IPS DF 4.7 (cell line): ENCODE measurements at regions not wholly inside any gene's neighbourhood (a gene's known extent, or its start where the extent isn't known, plus 50 kb on each side); places are given as distances from the start of the nearest gene placed in this dataset.

Experiments
- DNase-seq: peaks from one replicate; pipeline ENCODE4 v3.0.0-alpha.2; 2013; ENCODE audit warnings: low spot score; ENCODE audit errors: extremely low read depth

DNA sequence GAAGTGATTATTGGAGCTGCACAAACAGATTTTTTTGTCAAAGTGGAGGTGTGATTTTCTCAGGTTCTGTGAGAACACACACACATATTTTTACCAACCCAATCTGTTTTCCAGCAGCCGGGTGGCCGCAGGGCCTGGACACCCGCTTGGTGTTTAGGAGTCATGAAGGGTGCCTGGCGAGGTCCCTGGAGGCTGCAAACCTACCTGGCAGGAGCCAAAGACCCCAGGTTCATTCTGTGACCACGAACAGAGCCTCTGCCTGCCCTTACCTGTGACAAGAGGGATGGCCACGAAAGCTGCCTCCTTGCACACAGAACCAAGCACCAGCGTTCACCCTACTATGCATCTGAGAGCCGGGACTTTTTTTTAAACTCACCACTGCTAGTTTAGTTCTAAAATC, 64.3 kb upstream of the ID2 start:
- no peak for DNase-seq

DNA sequence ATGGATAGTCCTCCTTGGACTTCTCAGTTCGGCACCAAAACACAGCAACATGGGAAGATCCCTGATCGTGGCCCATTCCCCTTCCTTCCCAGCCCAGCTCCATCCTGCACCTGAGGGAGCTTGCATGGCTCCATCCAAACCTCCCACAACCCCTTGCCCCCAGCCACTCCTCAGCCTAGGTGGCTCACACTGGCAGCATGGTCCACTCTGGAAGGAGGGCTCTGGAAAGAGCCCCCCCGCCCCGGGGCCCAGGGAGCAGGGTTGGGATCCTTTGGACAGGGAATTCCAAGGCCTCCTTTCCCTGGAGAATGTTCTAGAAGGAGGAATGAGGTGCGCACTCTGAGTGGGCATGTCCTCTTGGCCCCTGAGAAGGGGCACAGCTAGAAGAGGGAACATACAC, 62.8 kb upstream of the ID2 start:
- no peak for DNase-seq

DNA sequence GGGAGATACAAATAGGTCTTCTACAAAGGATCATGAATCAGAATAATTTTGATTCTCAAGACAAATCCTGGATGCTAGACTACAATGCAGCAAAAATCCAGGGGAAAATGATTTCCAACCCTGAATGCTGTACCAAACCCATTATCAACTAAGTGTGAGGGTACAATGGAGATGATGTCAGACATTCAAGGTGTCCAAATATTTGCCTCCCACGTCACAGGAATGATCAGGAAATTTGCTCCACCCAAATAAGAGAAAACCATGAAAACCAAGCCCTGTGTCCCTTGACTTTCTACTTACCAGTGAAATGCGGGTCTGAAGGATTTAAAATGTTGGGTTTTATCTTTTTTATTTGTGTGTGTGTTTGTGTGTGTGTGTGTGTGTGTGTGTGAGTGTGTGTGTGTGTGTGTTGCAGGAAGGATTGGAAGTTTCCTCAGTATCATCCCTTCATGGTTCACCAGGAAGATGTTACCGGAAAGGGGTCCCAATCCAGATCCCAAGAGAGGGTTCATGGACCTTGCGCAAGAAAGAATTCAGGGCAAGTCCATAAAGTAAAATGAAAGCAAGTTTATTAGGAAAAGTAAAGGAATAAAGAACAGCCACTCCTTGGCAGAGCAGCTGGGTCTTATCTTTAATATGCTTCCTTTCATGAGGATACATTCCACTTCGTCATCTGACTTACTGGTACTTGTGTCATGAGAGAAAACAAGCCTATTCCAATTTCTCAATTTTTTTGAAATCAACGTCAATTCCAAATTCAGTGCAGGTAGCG, 61.1 kb upstream of the ID2 start:
- no peak for DNase-seq

DNA sequence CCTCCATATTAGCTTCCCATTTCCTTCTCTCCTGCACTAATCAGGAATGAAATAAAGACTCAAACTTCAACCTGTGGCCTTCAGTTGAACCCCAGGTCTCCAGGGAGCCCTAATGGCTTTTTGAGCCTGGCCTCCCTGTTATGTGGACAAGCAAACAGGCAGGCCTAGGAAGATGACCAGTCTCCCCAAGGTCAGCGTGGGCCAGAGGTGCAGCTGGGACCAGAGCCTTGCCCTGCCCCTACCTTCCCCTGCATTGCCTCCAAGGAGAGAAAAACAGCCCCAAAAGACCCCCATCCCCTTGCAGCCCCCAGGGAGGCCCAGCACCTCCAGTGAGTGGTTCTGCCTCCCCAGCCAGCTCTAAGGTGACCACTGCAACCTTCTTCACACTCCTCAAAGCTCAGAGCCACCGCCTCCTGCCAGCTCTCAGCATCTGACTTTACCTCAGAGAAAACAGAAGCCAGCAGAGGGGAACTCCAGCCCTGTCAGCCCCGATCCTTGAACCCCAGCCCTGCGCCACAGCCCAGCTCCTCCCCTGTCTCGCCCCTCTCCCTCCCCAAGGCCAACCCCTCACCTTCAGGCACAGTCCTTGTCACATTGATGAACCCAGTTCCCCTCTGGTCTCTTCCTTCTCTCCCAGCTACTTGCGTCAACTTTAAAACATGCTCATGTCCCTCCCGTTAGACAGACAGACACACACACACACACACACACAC, 59.5 kb upstream of the ID2 start:
- DNase-seq: no peak

DNA sequence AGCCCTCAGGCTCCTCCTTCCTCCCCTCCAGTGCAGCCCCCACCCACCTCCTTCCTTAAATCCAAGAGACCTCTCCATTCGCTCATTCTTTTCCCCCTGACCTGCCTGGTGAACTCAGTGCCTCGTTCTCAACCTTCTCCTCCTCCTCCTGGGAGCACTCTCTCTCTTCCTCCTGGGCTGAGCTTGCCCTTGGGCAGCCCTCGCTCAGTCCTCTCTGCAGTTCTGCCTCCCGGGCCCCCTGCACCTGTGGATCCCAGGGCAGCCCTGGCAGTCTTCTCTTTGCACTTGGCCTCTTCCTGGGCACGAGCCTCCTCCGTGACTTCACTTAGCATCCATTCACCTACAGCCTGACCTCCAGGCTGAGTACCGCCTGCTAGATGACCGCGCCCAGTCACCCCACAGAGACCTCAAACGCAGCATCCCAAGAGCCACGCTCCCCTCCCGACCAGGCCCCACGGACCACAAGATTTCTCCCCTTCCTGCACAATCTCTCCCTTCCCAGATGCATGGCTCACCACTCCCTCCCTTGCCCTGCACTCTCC, 58.9 kb upstream of the ID2 start:
- no peak for DNase-seq

DNA sequence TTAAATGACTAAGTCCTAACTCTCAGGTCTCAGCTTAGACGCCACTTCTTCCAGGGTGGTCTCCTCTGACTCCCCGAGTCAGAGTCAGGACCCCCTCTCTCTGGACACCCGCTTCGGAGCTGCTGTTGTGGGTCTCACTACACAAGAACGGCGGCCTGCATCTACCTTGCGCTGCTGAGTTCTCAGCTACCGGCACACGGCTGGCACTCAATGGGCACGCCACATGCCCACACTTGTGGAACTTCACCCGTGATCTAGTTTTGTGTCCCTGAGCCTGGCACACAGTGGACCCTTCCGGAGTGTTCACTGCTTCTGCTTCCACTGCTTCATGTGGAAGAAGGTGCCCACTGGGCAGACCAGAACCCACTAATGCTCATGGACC, 58.3 kb upstream of the ID2 start:
- DNase-seq: no peak

DNA sequence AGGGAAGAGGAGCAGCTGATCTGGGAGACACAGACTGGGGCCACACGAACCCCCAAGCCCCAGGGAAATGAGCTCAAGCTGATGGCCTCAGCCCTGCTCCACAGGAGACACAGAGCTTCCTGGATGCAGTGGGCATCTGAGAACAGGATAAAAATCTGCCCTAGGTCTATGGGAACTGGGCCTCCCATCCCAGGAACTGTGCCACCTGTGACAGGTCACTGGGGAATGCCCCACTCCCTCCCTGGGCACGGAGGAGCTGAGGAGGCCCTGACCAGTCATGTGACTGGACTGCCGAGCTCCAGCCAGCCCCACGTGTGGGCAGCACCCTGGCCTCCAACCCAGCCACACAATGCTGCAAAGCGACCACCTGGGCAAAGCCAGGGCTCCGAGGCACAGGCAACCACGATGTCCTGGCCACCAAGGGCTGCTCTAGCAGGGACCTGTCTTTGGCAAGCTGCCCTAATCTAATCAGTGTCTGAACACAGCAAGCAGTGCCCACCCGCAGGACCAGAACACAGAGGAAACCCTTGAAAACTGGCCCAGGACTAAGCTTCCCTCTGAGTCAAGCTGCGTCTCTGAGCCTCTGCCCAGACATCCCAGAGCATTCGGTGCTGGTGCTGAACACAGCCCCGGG, 57.8 kb upstream of the ID2 start:
- DNase-seq: no peak

DNA sequence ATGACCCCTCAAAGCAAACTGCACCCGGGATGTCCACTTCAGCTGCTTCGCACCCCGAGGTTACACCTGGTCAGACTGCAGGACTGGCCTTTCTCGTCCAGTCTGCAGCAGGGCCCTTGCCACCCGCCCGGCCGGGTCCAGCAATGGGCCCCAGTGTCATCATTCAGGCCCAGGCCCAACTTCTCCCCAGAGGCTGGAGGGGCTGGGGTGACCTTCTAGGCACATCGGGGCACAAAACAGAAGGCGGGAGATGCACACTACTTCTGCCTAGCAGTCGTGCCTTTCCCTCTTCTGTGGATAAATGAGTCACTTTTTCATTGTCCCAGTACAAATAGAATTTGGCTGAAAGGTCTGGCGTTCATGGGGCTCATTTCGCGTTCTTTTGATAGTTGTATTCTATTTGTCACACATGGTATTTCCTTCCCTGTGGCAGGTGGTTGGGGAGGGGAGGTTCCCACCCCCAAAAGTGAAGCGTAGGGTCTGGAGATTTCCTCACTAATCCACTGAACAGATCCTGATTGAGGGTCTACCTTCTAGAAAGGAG, 56.9 kb upstream of the ID2 start:
- no peak for DNase-seq

DNA sequence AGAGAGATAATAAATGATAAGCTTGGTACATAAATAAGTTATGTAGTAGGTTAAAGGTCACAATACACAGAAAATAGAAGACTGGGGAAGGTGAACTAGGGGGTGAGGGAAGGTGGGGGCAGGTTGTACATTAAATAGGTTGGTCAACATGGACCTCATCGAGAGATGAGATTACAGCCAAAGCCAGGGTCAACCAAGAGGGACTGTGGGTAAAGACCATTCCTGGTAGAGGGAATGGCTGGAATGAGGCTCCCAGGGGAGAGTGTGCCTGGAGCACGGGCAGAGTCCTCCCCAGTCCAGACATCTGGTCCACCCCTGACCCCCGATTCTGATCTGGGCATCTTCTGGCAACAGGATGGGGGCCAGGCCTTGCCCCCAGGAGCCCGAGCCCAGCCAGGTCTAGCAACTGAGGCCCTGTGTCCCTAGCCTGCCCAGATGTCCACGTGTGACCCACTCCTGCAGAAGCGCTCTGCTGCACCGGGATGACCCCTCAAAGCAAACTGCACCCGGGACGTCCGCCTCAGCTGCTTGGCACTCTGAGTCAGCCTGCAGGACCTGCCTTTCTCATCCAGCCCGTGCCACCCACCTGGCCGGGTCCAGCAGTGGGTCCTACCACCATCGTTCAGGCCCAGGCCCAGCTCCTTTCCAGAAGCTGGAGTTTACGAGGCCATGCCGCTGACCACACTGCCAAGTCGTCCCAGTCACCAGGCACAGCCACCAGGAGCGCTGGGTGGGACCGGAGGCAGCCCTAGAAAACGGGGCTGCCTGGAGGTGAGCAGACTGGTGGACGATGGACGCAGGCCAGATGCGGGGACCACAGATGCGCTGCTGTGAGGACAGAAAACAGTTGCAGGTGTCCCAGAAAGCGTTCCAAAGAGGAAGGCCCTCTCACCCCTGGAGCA, 56.2 kb upstream of the ID2 start:
- DNase-seq: no peak

DNA sequence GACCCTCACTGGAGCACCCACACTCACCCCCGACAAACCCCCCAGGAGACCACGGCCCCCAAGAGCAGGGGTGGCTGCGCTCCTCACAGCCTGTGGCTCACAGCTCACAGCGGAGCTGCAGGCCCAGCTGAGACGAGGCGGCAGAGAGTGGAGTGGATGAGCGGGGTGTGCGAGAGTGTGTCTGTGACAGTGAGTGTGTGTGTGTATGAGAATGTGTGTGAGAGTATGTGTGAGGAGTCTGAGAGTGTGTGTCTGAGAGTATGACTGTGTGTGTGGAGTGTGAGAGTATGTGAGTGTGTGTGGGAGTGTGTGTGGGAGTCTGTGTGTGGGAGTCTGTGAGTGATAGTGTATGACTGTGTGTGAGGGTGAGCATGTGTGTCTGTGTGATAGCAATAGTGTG, 55.3 kb upstream of the ID2 start:
- DNase-seq: no peak

DNA sequence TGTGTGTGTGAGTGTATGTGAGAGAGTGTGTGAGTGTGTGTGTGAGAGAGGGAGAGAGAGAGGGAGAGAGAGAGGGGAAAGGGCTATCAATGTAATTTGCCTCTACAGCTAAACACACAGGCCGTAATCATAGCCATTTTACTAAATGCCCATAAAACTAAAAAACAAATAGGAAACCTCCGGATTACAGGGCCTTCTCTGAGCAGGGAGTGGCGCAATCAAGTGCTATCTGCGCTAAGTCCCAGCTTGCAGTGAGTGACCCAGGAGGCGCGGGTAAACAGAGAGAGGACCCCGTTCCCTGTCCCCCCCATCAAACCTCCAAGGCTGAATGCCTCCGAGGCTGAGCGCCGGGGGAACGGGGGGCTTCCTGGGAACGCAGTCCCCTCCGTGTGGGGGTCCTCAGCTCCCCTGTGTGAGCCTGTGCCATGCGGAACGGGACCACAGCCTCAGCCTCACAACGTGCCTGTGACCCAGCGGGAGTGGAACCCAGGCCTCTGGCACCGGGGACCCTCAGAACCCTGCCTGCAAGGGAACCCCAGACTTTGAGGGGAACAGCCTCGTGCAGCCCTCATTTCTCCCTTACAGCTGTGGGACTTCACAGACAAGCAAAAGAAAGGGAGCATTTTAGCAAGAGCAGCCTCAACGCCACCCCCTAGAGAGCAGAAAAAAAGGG, 54.7 kb upstream of the ID2 start:
- no peak for DNase-seq

DNA sequence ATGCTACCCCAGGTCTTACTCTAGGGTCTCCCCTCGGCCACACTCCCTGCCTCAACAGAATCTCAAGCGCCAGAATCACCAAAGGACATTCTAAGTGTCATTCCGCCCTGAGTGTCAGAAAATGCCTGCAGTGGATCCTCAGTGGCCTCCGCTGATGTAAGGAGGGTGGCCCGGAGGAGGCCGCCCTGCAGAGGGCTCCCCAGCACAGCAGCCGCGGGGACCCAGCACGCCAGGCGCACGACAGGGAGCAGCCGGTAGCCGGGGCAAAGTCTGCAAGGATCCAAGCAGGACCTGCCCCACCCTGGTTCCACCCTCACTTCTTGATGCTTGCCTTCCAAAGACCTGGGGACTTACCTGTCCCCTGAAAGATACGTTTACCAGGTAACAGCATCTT, 54.2 kb upstream of the ID2 start:
- DNase-seq: no peak

DNA sequence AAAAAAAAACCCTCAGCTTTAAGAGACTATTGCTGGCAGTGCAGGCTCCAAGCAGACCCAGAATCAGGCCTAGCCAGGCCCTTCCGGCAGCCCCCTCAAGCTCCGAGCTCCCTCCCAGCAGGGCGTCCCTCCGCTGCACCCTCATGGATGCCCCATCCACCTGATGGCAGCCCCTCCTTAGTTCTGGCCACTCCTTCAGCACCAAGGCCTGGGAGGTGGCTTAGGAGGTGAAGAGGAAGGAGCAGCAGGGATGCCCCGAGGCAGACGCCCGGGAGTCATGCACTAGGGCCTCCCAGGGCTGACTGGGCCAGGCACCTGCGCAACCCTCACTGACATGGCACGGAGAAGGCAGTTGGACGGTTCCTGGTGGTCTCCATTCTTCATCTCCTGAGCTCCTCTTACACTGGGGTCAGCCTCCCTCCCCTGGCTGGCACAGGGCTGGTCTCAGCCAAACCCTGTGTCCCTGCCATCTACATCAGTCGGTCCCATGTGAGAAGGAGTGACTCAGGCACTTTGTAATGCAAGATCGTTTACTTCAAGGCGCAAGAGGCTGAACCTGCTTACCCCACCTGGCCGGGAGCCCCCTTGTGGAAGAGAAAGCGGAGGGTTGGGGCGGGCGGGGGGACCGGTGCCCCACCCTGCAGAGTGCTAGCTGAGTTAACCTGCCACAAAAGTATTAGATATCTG, 53.5 kb upstream of the ID2 start:
- no peak for DNase-seq

DNA sequence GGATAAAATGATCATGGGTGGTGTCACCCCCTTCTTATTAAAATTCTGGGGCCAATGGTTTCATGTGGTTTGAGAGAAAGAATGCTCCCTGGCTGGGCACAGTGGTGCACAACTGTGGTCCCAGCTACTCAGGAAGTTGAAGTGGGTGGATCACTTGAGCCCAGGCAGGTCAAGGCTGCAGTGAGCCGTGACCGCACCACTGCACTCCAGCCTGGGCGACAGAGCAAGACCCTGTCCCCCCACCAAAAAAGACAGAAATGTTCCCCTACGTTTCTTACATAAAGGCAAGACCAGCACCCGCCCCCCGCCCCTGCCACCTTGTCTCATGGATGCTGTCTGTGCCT, 53.0 kb upstream of the ID2 start:
- no peak for DNase-seq

DNA sequence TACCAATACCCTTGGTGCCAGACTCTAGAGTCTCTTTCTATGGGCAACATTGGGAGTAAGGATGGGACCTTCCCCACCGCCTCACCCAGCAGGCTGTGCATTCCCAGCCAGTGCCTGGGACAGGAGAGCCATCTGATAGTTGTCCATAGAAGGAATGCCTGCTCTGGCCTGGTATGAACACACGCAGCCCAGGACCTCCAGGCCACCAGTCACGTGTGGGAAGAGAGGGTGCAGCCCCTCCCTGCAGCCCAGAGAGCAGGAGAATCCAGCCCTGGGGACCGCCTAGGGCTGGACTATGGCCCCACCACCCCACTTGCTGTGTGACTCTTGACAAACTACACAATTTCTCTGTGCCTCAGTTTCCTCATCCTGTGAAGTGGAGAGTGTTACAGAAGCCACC, 52.5 kb upstream of the ID2 start:
- no peak for DNase-seq

DNA sequence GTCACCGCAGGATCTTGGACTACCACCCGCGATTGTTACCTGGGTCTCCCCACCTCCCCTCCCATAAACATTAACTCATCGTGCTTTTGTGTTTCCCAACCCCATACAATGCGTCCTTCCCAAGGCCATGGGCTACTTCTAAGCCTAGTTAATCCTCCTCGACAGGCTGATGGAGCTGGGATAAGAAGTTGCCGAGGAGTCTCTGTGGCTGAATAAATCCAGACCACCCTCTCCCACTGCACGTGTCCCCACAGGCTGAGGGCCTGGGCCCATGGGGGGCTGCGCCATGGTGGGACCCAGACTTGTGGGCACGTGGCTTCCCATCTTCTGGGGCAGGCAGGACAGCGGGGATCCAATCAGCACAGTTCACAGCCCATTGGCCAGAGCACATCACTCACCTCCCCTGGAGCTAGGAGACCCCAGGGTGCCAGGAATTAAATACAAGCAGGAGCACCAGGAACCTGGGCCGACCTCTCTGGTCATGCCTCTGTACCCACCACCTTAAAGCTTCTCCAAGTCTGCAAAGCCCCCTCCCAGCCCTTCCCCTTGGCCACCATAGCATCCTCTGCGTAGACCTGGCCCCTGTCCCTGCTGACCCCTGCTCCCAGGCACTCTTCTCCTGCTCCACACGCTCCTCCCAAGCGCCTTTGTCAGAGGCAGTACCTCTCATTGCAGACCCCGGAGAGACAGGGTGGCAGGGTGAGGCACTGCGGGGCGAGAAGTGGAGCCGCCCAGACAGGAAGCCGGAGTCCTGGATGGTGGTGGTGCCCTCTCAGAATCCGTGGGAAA, 51.0 kb upstream of the ID2 start:
- no peak for DNase-seq

DNA sequence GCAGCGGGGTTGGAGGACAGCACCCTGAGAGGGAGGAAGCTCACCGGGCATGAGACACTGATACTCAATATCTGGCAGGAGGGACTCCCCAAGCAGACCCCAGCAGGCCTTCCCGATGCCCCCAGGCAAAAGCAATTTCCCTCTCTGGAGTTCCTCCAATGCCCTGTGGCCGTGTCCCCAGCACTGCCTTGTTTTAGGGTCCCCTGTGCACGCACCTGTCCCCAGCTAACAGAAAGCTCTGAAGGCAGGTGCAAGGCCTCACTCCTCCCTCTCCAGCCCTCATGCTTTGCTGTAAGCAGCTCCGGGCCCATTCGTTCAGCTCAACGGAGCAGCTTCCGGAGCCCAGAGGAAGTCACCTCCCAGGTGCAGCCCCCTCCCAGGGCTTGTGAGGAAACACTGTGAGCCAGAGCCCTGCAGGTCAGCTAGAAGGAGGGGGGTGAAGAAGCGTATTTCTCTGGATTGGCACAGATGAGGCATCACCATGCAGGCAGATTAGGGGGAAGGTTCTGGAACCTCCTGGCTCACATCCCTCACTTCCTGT, 50.3 kb upstream of the ID2 start:
- no peak for DNase-seq
